ENCODE measurements at regions not wholly inside any gene's neighbourhood (a gene's known extent, or its start where the extent isn't known, plus 50 kb on each side); places are given as distances from the start of the nearest gene placed in this dataset.

- Mint-ChIP-seq H3K27ac (ENCODE audit: unreplicated experiment) (no peak overlapping the region), H3K4me1 (ENCODE audit: unreplicated experiment) (no peaks in the 10 kb centered on the region), H3K27me3 (ENCODE audit: unreplicated experiment) (peaks cover 1% of the 10 kb centered on the region), H3K4me3 (ENCODE audit: unreplicated experiment) (no peak overlapping the region), H3K36me3 (ENCODE audit: low read depth, unreplicated experiment) (no peaks in the 10 kb centered on the region), H3K9me3 (ENCODE audit: unreplicated experiment) (no peaks in the 10 kb centered on the region)
- no peak for TF ChIP-seq CTCF (IDR thresholded peaks at IDR 0.05; ENCODE audit: unreplicated experiment)
- DNase-seq (ENCODE audit: low spot score), result no peak
Measured at GRCh38 chr9:11443631-11444030, 830.8 kb upstream of the PTPRD start.

DNA sequence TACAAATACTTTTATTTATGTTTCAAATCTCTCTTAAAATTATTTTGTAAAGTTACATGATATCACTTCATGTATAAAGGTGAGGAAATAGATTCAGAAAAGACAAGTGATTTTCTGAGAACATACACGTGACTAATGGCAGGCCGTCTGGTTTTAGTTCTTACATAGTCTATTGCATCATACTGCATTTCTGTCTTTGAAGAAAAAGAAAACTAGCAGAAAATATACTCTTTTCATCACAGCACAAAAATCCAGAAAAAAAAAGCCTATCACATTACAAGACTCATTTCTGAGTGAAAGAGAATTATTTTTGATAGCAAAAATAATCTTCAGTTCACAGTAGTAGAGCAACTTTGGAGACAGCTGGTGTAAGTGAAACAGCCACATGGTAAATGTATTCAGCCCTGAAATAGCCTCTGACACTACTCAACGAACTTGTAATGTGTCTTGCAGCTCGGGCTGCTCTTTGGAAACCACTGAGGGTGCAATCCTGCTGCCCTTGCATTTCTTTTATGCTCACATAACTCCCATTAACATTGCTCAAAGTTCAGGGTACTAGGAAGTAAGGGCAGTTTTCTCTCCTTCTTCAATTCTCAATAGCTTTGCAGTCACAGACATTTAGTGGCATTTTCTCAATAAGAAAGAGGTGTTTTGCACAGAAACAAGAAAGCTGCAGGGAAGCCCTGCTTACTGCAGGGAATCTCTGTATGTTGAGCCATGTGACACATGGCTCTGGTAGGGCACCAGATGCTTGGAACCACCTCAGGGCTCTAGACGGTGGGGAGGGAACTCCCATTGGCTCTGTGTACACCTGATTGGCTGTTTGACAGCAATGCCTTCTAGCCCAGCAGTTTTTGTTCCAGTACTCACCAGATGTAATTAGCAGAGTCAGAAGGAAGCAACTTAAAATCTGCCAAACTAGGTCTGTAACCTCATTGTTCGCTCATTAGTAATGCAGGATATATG lies 845.3 kb upstream of the PTPRD start:
- Mint-ChIP-seq H3K4me1 (ENCODE audit: unreplicated experiment) (no peaks in the 10 kb centered on the region), H3K36me3 (ENCODE audit: low read depth, unreplicated experiment) (no peaks in the 10 kb centered on the region), H3K4me3 (ENCODE audit: unreplicated experiment) (no peak overlapping the region), H3K27ac (ENCODE audit: unreplicated experiment) (no peak overlapping the region), H3K27me3 (ENCODE audit: unreplicated experiment) (no peaks in the 10 kb centered on the region), H3K9me3 (ENCODE audit: unreplicated experiment) (no peaks in the 10 kb centered on the region)
- TF ChIP-seq CTCF (IDR thresholded peaks at IDR 0.05; ENCODE audit: unreplicated experiment), result no peak
- DNase-seq (ENCODE audit: low spot score), result no peak

- DNase-seq (ENCODE audit: low spot score), result no peak
- Mint-ChIP-seq H3K27ac (ENCODE audit: unreplicated experiment) (no peak overlapping the region), H3K27me3 (ENCODE audit: unreplicated experiment) (peaks cover 2% of the 10 kb centered on the region), H3K4me3 (ENCODE audit: unreplicated experiment) (no peak overlapping the region), H3K4me1 (ENCODE audit: unreplicated experiment) (no peaks in the 10 kb centered on the region), H3K36me3 (ENCODE audit: low read depth, unreplicated experiment) (no peaks in the 10 kb centered on the region), H3K9me3 (ENCODE audit: unreplicated experiment) (no peaks in the 10 kb centered on the region)
- TF ChIP-seq CTCF (IDR thresholded peaks at IDR 0.05; ENCODE audit: unreplicated experiment), result no peak
Measured at GRCh38 chr9:11469745-11470144, 856.9 kb upstream of the PTPRD start.

DNA sequence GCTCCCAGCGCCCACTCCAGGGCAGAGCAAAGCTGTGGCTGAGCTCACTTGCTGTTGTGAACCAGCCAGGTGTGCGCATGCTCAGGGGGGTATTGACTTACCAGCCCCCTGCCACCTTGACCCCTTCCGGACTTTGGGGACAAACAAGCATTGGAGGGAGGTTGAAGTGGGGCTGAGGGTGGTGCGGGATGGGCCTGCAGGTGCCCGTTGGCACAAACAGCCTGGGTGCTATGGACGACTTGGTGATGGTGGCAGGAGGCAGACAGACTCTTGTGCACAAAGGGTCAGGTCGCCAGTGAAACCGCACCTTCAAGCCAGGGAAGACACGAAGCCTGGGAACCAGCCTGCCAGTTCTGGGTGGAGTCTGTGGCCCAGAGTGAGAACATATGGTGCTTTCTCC lies 858.5 kb upstream of the PTPRD start:
- Mint-ChIP-seq H3K4me3 (ENCODE audit: unreplicated experiment) (no peak overlapping the region), H3K36me3 (ENCODE audit: low read depth, unreplicated experiment) (no peaks in the 10 kb centered on the region), H3K9me3 (ENCODE audit: unreplicated experiment) (no peaks in the 10 kb centered on the region), H3K27me3 (ENCODE audit: unreplicated experiment) (peaks cover 2% of the 10 kb centered on the region), H3K4me1 (ENCODE audit: unreplicated experiment) (no peaks in the 10 kb centered on the region), H3K27ac (ENCODE audit: unreplicated experiment) (no peak overlapping the region)
- no peak for TF ChIP-seq CTCF (IDR thresholded peaks at IDR 0.05; ENCODE audit: unreplicated experiment)
- no peak for DNase-seq (ENCODE audit: low spot score)

DNA sequence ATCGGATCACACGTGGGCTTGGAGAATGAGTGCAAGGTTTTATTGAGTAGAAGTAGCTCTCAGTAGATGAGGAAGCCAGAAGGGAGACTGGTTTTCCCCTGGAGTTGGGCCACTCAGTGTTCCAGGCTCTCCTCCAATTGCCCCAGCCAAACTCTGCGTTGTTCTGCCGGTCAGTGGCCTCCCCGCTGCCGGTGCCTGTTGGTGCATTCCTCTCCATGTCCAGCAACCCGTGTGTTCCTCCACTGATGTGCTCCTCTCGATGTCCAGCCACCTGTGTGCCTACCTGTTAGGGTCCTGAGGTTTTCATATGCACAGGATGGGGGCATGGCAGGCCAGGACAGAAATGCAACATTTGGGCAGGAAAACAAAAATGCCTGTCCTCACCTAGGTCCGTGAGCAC lies 888.0 kb upstream of the PTPRD start:
- no peak for DNase-seq (ENCODE audit: low spot score)
- Mint-ChIP-seq H3K9me3 (ENCODE audit: unreplicated experiment) (no peaks in the 10 kb centered on the region), H3K4me1 (ENCODE audit: unreplicated experiment) (no peaks in the 10 kb centered on the region), H3K27ac (ENCODE audit: unreplicated experiment) (no peak overlapping the region), H3K27me3 (ENCODE audit: unreplicated experiment) (no peaks in the 10 kb centered on the region), H3K36me3 (ENCODE audit: low read depth, unreplicated experiment) (no peaks in the 10 kb centered on the region), H3K4me3 (ENCODE audit: unreplicated experiment) (no peak overlapping the region)
- TF ChIP-seq CTCF (IDR thresholded peaks at IDR 0.05; ENCODE audit: unreplicated experiment), result no peak
